MM.1S (cell line): ENCODE measurements at regions not wholly inside any gene's neighbourhood (a gene's known extent, or its start where the extent isn't known, plus 50 kb on each side); places are given as distances from the start of the nearest gene placed in this dataset.

ENCODE experiments used
- DNase-seq: peaks from one replicate; pipeline ENCODE4 v3.0.0-alpha.2; 2015
- H2AFZ ChIP-seq: fragments of 300-600 bp; sonication (generic); 2 replicates; pipeline ENCODE4 v1.6.0; 2016; ENCODE audit warnings: antibody characterized with exemption, low read length
- H3F3A ChIP-seq: fragments of 300-600 bp; sonication (generic); 2 replicates; pipeline ENCODE4 v1.6.1; 2016; ENCODE audit warnings: mild to moderate bottlenecking, antibody characterized with exemption, low read length, moderate library complexity, mixed read lengths; ENCODE audit not compliant: insufficient read depth
- H3K27ac ChIP-seq: fragments of 300-600 bp; sonication (generic); 2 replicates; pipeline ENCODE4 v1.5.1; 2016; ENCODE audit warnings: mild to moderate bottlenecking, low read length
- H3K27me3 ChIP-seq: fragments of 300-600 bp; sonication (generic); replicated peaks from 2 replicates; pipeline ENCODE4 v1.6.0; 2016; ENCODE audit warnings: low read length; ENCODE audit not compliant: insufficient read depth
- H3K36me3 ChIP-seq: fragments of 300-600 bp; sonication (generic); replicated peaks from 2 replicates; pipeline ENCODE4 v1.6.1; 2016; ENCODE audit warnings: mild to moderate bottlenecking, low read length, mixed read lengths; ENCODE audit not compliant: insufficient read depth
- H3K4me1 ChIP-seq: fragments of 300-600 bp; sonication (generic); 2 replicates; pipeline ENCODE4 v1.6.1; 2016; ENCODE audit warnings: low read length, mixed read lengths
- H3K4me2 ChIP-seq: fragments of 300-600 bp; sonication (generic); 2 replicates; pipeline ENCODE4 v1.6.0; 2016; ENCODE audit warnings: low read depth, low read length
- H3K4me3 ChIP-seq: fragments of 300-600 bp; sonication (generic); 2 replicates; pipeline ENCODE4 v1.5.1; 2016; ENCODE audit warnings: low read length, mixed read lengths
- H3K79me2 ChIP-seq: fragments of 300-600 bp; sonication (generic); 2 replicates; pipeline ENCODE4 v1.6.1; 2016; ENCODE audit warnings: mixed run types, low read length, mixed read lengths
- H3K9ac ChIP-seq: fragments of 300-600 bp; sonication (generic); 2 replicates; pipeline ENCODE4 v1.6.1; 2016; ENCODE audit warnings: low read length, mixed read lengths
- H3K9me2 ChIP-seq: fragments of 300-600 bp; sonication (generic); replicated peaks from 2 replicates; pipeline ENCODE4 v1.6.1; 2016; ENCODE audit warnings: mild to moderate bottlenecking, low read length, mixed read lengths; ENCODE audit not compliant: insufficient read depth
- H3K9me3 ChIP-seq: fragments of 300-600 bp; sonication (generic); replicated peaks from 2 replicates; pipeline ENCODE4 v1.6.1; 2016; ENCODE audit warnings: mild to moderate bottlenecking, low read length, mixed read lengths; ENCODE audit not compliant: insufficient read depth
- H4K20me1 ChIP-seq: fragments of 300-600 bp; sonication (generic); 2 replicates; pipeline ENCODE4 v1.6.1; 2016; ENCODE audit warnings: mild to moderate bottlenecking, low read length, moderate library complexity, mixed read lengths; ENCODE audit not compliant: insufficient read depth
- EZH2 ChIP-seq: fragments of 300-600 bp; sonication (generic); optimal IDR thresholded peaks from 2 replicates; pipeline ENCODE3; 2017; ENCODE audit warnings: low read depth, mild to moderate bottlenecking, antibody characterized with exemption, low read length, mixed read lengths
- EZH2phosphoT487 ChIP-seq: fragments of 300-600 bp; sonication (generic); IDR thresholded peaks from 2 replicates; pipeline ENCODE4 v1.6.1; 2018; ENCODE audit warnings: antibody characterized with exemption, low read length
- TF ChIP-seq, protein P1 (sequence below): fragments of 300-600 bp; sonication (generic); IDR thresholded peaks from 2 replicates; pipeline ENCODE4 v1.5.1; 2016; ENCODE audit warnings: antibody characterized with exemption, low read length, mixed read lengths

DNA sequence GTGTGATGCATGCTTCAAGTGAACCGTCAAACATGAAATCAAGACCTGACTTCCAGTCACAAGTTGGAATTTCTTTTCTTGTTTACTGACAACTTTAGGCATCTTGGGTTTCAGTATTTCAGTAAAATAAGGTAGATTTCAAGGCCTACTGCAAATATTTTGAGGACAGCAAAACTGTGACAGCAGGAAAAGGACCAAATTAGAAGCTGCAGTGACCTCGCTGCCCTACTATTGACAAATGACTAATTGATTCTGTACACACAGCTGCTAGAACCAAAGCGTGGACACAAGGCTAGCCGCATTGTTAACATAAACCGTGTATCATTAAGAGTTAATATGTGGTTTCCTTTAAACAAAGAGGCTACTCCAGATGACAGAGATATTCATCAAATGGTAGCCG lies 105.7 kb upstream of the SEC61G start:
- Histone ChIP-seq H3F3A (no peaks in the 10 kb centered on the region), H3K4me3 (no peak overlapping the region), H3K9me3 (no peaks in the 10 kb centered on the region), H3K79me2 (no peaks in the 10 kb centered on the region), H3K27ac (no peak overlapping the region), H3K9ac (no peak overlapping the region), H3K4me1 (no peaks in the 10 kb centered on the region), H2AFZ (no peak overlapping the region), H3K27me3 (no peaks in the 10 kb centered on the region), H3K36me3 (no peaks in the 10 kb centered on the region), H4K20me1 (no peaks in the 10 kb centered on the region), H3K4me2 (no peak overlapping the region), H3K9me2 (no peaks in the 10 kb centered on the region)
- no peak for DNase-seq
- TF ChIP-seq, protein P1, sequence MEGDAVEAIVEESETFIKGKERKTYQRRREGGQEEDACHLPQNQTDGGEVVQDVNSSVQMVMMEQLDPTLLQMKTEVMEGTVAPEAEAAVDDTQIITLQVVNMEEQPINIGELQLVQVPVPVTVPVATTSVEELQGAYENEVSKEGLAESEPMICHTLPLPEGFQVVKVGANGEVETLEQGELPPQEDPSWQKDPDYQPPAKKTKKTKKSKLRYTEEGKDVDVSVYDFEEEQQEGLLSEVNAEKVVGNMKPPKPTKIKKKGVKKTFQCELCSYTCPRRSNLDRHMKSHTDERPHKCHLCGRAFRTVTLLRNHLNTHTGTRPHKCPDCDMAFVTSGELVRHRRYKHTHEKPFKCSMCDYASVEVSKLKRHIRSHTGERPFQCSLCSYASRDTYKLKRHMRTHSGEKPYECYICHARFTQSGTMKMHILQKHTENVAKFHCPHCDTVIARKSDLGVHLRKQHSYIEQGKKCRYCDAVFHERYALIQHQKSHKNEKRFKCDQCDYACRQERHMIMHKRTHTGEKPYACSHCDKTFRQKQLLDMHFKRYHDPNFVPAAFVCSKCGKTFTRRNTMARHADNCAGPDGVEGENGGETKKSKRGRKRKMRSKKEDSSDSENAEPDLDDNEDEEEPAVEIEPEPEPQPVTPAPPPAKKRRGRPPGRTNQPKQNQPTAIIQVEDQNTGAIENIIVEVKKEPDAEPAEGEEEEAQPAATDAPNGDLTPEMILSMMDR, result no peak
- TF ChIP-seq EZH2phosphoT487 (no peak), EZH2 (no peak)

- no peak overlapping the region for H2AFZ ChIP-seq
- H3K4me2 ChIP-seq, result no peak overlapping the region
- no peaks in the 10 kb centered on the region for H3K79me2 ChIP-seq
- H4K20me1 ChIP-seq, result no peaks in the 10 kb centered on the region
- no peak overlapping the region for H3K9ac ChIP-seq
- H3K27ac ChIP-seq, result no peak overlapping the region
- no peaks in the 10 kb centered on the region for H3K9me3 ChIP-seq
- no peaks in the 10 kb centered on the region for H3K36me3 ChIP-seq
- no peak overlapping the region for H3K4me3 ChIP-seq
- H3F3A ChIP-seq, result no peaks in the 10 kb centered on the region
- no peak for DNase-seq
- H3K27me3 ChIP-seq, result no peaks in the 10 kb centered on the region
- TF ChIP-seq, protein P1, result no peak
- no peak for TF ChIP-seq EZH2phosphoT487
- no peak for TF ChIP-seq EZH2
- H3K9me2 ChIP-seq, result no peaks in the 10 kb centered on the region
- no peaks in the 10 kb centered on the region for H3K4me1 ChIP-seq
Measured at GRCh38 chr7:54869523-54869922, 110.5 kb upstream of the SEC61G start.

GRCh38 chr7:54874804-54875203 lies 115.8 kb upstream of the SEC61G start:
- no peaks in the 10 kb centered on the region for H3K4me1 ChIP-seq
- H3K27ac ChIP-seq, result no peak overlapping the region
- H3K9ac ChIP-seq, result no peak overlapping the region
- H3K4me2 ChIP-seq, result no peak overlapping the region
- no peaks in the 10 kb centered on the region for H3K9me2 ChIP-seq
- H2AFZ ChIP-seq, result no peak overlapping the region
- H4K20me1 ChIP-seq, result no peaks in the 10 kb centered on the region
- H3K4me3 ChIP-seq, result no peak overlapping the region
- no peaks in the 10 kb centered on the region for H3K79me2 ChIP-seq
- H3F3A ChIP-seq, result no peaks in the 10 kb centered on the region
- TF ChIP-seq EZH2phosphoT487 (no peak), EZH2 (no peak)
- TF ChIP-seq, protein P1, result no peak
- H3K36me3 ChIP-seq, result no peaks in the 10 kb centered on the region
- H3K27me3 ChIP-seq, result no peaks in the 10 kb centered on the region
- H3K9me3 ChIP-seq, result no peaks in the 10 kb centered on the region
- DNase-seq, result no peak
